Activated T-cell treated with anti-CD3 and anti-CD28 coated beads, Interleukin-2, amount 50 U/mL, for 4 hours (primary cell): ENCODE measurements at regions not wholly inside any gene's neighbourhood (a gene's known extent, or its start where the extent isn't known, plus 50 kb on each side); places are given as distances from the start of the nearest gene placed in this dataset.

ENCODE experiments used
- ATAC-seq, 2 donors: fragments of 200-7000 bp; cut with Tn5 transposase; one replicate each; pipeline ENCODE4 v1.10.0; 2021
- DNase-seq: peaks from one replicate; pipeline ENCODE4 v3.0.0-alpha.2; 2020
- H3K27me3 Mint-ChIP-seq: one replicate; pipeline ENCODE4 v1.8.0; 2021; ENCODE audit warnings: low read depth, mixed read lengths
- H3K36me3 Mint-ChIP-seq: one replicate; pipeline ENCODE4 v1.8.0; 2022; ENCODE audit warnings: mixed read lengths; ENCODE audit not compliant: insufficient read depth
- H3K4me1 Mint-ChIP-seq: one replicate; pipeline ENCODE4 v1.8.0; 2021; ENCODE audit warnings: low read depth, mixed read lengths
- H3K4me3 Mint-ChIP-seq: one replicate; pipeline ENCODE4 v1.8.0; 2021; ENCODE audit warnings: mild to moderate bottlenecking, moderate library complexity, mixed read lengths
- H3K9me3 Mint-ChIP-seq: one replicate; pipeline ENCODE4 v1.8.0; 2021; ENCODE audit warnings: mixed read lengths

DNA sequence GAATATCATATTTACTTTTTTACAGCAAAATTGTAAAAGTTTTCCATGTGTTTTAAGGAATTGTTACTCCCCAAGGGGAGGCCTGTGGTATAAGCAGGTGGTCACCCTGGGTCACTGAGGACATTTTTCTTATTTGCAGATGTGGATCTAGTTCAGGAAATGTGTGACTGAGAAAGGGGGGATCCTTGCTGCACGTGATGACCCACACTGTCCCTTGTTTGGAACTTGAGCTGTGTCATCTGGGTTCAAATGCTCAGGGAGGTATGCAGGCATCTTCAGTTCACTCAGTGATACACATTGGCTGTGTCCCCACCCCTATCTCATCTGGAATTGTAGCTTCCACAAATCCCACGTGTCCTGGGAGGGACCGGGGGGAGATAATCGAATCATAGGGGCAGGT lies 431.9 kb upstream of the CDH4 start:
- peaks cover 2% of the 10 kb centered on the region for H3K27me3 Mint-ChIP-seq
- H3K36me3 Mint-ChIP-seq = no peaks in the 10 kb centered on the region
- no peak for DNase-seq
- no peak for ATAC-seq
- H3K9me3 Mint-ChIP-seq = no peaks in the 10 kb centered on the region
- H3K4me3 Mint-ChIP-seq = no peak overlapping the region
- peaks cover 1% of the 10 kb centered on the region for H3K4me1 Mint-ChIP-seq

- no peak overlapping the region for H3K4me3 Mint-ChIP-seq
- ATAC-seq (peak in 1 of 2 donors; percentile 25), DNase-seq (no peak)
- no peaks in the 10 kb centered on the region for H3K9me3 Mint-ChIP-seq
- H3K27me3 Mint-ChIP-seq = no peaks in the 10 kb centered on the region
- no peaks in the 10 kb centered on the region for H3K36me3 Mint-ChIP-seq
- peaks cover 1% of the 10 kb centered on the region for H3K4me1 Mint-ChIP-seq
Observed at GRCh38 chr20:60820918-60821317, 431.1 kb upstream of the CDH4 start.

GRCh38 chr20:60822699-60823607 lies 429.1 kb upstream of the CDH4 start:
- Mint-ChIP-seq H3K36me3 (no peaks in the 10 kb centered on the region), H3K9me3 (no peaks in the 10 kb centered on the region), H3K4me1 (peaks cover 1% of the 10 kb centered on the region), H3K27me3 (no peaks in the 10 kb centered on the region), H3K4me3 (no peak overlapping the region)
- DNase-seq (no peak), ATAC-seq (no peak)

GRCh38 chr20:60835876-60836275 lies 416.2 kb upstream of the CDH4 start:
- H3K4me1 Mint-ChIP-seq = no peaks in the 10 kb centered on the region
- no peaks in the 10 kb centered on the region for H3K36me3 Mint-ChIP-seq
- no peak overlapping the region for H3K4me3 Mint-ChIP-seq
- ATAC-seq (no peak), DNase-seq (no peak)
- peaks cover 5% of the 10 kb centered on the region for H3K27me3 Mint-ChIP-seq
- peaks cover 7% of the 10 kb centered on the region for H3K9me3 Mint-ChIP-seq

- no peaks in the 10 kb centered on the region for H3K4me1 Mint-ChIP-seq
- DNase-seq (no peak), ATAC-seq (no peak)
- no peak overlapping the region for H3K4me3 Mint-ChIP-seq
- peaks cover 2% of the 10 kb centered on the region for H3K27me3 Mint-ChIP-seq
- no peaks in the 10 kb centered on the region for H3K9me3 Mint-ChIP-seq
- H3K36me3 Mint-ChIP-seq = no peaks in the 10 kb centered on the region
Observed at GRCh38 chr20:60837173-60837770, 414.8 kb upstream of the CDH4 start.

DNA sequence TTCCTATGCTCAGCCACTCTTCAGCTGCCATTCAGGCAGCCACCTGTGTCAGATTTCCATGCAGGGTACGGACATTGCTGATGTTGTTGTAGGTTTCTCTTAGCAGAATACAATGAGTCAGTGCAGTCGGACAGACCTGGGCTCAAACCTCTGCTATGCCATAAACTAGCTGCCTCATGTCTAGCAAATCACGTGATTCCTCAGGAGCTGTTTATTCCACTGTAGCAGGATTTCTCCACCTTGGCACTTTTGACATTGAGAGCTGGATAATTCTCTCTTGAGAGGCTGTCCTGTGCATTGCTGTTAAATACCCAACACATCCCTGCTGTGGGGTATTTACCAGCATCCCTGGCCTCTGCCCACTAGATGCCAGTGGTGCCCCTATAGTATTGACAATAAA lies 413.8 kb upstream of the CDH4 start:
- Mint-ChIP-seq H3K9me3 (no peaks in the 10 kb centered on the region), H3K36me3 (no peaks in the 10 kb centered on the region), H3K27me3 (peaks cover 4% of the 10 kb centered on the region), H3K4me3 (no peak overlapping the region), H3K4me1 (no peaks in the 10 kb centered on the region)
- DNase-seq = no peak
- ATAC-seq = no peak

DNA sequence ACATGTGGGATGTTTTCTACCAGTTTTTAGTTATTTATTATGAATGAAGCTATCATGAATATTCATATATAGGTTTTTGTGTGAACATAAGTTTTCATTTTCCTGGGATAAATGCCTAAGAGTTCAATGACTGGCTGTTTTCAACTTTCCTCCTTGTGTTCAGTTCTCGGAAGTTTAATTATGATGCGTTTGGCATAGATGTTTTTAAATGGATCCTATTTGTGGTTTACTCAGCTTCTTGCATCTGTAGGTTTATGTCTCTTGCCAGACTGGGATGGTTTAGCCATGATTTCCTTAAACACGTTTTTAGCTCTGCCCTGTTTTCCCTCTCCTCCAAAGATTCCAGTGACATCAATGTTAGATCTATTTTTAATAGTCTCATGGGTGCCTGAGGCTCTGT lies 411.1 kb upstream of the CDH4 start:
- no peak for ATAC-seq

GRCh38 chr20:60845146-60845545 lies 406.9 kb upstream of the CDH4 start:
- ATAC-seq = no peak
- DNase-seq = no peak
- peaks cover 7% of the 10 kb centered on the region for H3K27me3 Mint-ChIP-seq

More for the DNA sequence above, 411.1 kb upstream of the CDH4 start:
- DNase-seq = no peak
- Mint-ChIP-seq H3K4me1 (no peaks in the 10 kb centered on the region), H3K27me3 (peaks cover 2% of the 10 kb centered on the region), H3K9me3 (no peaks in the 10 kb centered on the region), H3K36me3 (no peaks in the 10 kb centered on the region), H3K4me3 (no peak overlapping the region)

GRCh38 chr20:60851826-60852704 lies 400.0 kb upstream of the CDH4 start:
- ATAC-seq (no peak), DNase-seq (no peak)
- no peak overlapping the region for H3K4me3 Mint-ChIP-seq
- H3K27me3 Mint-ChIP-seq = peaks cover 10% of the 10 kb centered on the region
- no peaks in the 10 kb centered on the region for H3K36me3 Mint-ChIP-seq
- H3K9me3 Mint-ChIP-seq = peaks cover 6% of the 10 kb centered on the region
- H3K4me1 Mint-ChIP-seq = no peaks in the 10 kb centered on the region

More at GRCh38 chr20:60845146-60845545, 406.9 kb upstream of the CDH4 start:
- Mint-ChIP-seq H3K36me3 (no peaks in the 10 kb centered on the region), H3K4me1 (no peaks in the 10 kb centered on the region), H3K9me3 (no peaks in the 10 kb centered on the region), H3K4me3 (no peak overlapping the region)

GRCh38 chr20:60857708-60858107 lies 394.4 kb upstream of the CDH4 start:
- ATAC-seq (no peak), DNase-seq (no peak)
- Mint-ChIP-seq H3K27me3 (peaks cover 5% of the 10 kb centered on the region), H3K4me3 (no peak overlapping the region), H3K4me1 (no peaks in the 10 kb centered on the region), H3K36me3 (no peaks in the 10 kb centered on the region), H3K9me3 (peaks cover 6% of the 10 kb centered on the region)

DNA sequence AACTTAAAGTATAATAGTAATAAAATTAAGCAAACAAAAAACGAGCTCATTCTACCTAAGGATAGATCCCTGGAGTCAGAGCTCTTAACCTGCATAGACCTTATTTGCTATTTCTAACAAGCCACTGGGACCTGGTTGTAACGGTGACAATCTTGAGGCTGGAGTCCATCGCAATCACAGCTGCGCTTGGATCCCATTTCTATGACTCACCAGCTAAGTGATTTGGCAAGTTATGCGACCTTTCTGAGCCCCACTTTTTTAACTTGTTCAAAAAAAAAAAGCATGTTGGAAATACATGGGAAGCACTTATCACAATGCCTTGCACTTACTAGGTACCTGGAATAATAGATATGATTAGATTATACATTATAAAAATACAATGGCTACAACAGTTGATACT lies 389.5 kb upstream of the CDH4 start:
- peaks cover 3% of the 10 kb centered on the region for H3K27me3 Mint-ChIP-seq
- H3K4me3 Mint-ChIP-seq = no peak overlapping the region
- H3K36me3 Mint-ChIP-seq = no peaks in the 10 kb centered on the region
- no peaks in the 10 kb centered on the region for H3K4me1 Mint-ChIP-seq
- DNase-seq (no peak), ATAC-seq (no peak)
- no peaks in the 10 kb centered on the region for H3K9me3 Mint-ChIP-seq

GRCh38 chr20:60863548-60863947 lies 388.5 kb upstream of the CDH4 start:
- Mint-ChIP-seq H3K4me3 (no peak overlapping the region), H3K36me3 (no peaks in the 10 kb centered on the region), H3K27me3 (peaks cover 3% of the 10 kb centered on the region), H3K9me3 (no peaks in the 10 kb centered on the region), H3K4me1 (no peaks in the 10 kb centered on the region)
- ATAC-seq (no peak), DNase-seq (no peak)

DNA sequence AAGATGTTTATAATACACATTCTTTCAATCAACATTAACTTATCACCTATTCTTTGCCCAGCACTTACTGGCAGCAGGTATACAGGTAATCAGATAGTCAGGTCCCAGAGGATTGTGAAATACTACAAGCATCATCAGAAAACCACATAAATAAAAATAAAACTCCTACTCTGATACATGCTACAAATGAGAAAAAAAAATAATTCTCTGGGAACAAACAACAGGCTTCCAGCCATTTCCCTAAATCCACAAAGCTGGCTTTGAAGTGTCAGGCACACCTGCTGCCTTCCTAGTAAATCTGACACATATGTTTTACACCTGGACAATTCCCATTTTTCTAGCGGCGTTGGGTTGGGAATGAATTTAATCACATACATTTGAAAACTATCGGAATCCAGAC lies 384.5 kb upstream of the CDH4 start:
- DNase-seq (no peak), ATAC-seq (no peak)
- Mint-ChIP-seq H3K36me3 (no peaks in the 10 kb centered on the region), H3K4me1 (no peaks in the 10 kb centered on the region), H3K27me3 (peaks cover 3% of the 10 kb centered on the region), H3K9me3 (no peaks in the 10 kb centered on the region), H3K4me3 (no peak overlapping the region)

DNA sequence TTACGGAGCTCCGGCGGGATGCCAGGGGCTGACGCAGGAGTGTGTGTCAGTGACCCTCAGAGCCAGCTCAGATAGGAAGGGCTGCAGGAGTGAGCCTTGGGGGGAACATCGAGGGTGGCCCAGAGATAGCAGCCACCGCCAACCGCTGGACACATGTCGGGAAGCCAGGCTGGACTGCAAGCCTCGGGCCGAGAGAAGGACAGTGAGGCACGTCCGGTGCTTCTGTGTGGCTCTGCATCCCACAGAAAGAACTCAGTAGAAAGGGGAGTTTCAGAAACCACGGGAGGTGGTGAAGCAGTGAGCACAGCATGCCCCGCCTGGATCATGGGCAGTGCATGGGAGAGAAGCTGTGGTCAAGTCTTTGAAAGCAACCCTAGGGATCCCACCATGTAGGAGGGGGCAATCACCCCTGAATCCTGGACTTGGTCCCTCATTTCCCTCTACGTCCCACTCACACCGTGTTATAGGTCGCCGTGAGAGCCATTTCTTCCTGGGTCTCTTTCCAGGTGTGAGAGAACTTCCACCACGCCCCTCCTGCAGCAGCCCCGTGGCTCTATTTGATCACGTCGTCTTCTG lies 383.7 kb upstream of the CDH4 start:
- Mint-ChIP-seq H3K9me3 (no peaks in the 10 kb centered on the region), H3K4me1 (no peaks in the 10 kb centered on the region), H3K36me3 (no peaks in the 10 kb centered on the region), H3K27me3 (peaks cover 3% of the 10 kb centered on the region), H3K4me3 (no peak overlapping the region)
- DNase-seq (no peak), ATAC-seq (no peak)
